HL-60 (cell line): ENCODE measurements at regions not wholly inside any gene's neighbourhood (a gene's known extent, or its start where the extent isn't known, plus 50 kb on each side); places are given as distances from the start of the nearest gene placed in this dataset.

ENCODE experiments used
- POLR2AphosphoS5 ChIP-seq: IDR thresholded peaks from 2 replicates; pipeline ENCODE4 v1.6.1; 2012; ENCODE audit warnings: low read depth
- TF ChIP-seq, protein P1 (sequence below): IDR thresholded peaks from one replicate; pipeline ENCODE4 v1.5.1; 2011; ENCODE audit warnings: low read length, control low read depth, inconsistent platforms; ENCODE audit not compliant: insufficient read depth
- TF ChIP-seq, protein P2 (sequence below): IDR thresholded peaks from 2 replicates; pipeline ENCODE4 v1.6.1; 2012; ENCODE audit warnings: low read depth; ENCODE audit not compliant: insufficient replicate concordance

DNA sequence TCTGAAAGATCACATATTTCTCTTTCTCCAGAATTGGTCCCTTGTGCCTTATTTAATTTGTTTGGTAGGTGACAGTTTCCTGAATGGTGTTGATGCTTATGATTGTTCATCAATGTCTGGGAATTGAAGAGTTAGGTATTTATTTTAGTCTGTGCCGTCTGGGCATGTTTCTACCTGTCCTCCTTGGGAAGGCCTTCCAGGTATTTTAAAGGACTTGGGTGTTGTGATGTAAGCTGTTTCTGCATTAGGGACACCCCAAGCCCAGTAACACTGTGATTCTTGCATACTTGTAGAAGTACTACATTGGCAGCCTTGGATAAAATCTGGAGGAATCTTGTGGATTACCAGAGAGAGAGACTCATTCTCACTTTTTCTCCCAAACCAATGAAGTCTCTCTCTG, 120.8 kb upstream of the CXXC4 start:
- TF ChIP-seq, protein P1, sequence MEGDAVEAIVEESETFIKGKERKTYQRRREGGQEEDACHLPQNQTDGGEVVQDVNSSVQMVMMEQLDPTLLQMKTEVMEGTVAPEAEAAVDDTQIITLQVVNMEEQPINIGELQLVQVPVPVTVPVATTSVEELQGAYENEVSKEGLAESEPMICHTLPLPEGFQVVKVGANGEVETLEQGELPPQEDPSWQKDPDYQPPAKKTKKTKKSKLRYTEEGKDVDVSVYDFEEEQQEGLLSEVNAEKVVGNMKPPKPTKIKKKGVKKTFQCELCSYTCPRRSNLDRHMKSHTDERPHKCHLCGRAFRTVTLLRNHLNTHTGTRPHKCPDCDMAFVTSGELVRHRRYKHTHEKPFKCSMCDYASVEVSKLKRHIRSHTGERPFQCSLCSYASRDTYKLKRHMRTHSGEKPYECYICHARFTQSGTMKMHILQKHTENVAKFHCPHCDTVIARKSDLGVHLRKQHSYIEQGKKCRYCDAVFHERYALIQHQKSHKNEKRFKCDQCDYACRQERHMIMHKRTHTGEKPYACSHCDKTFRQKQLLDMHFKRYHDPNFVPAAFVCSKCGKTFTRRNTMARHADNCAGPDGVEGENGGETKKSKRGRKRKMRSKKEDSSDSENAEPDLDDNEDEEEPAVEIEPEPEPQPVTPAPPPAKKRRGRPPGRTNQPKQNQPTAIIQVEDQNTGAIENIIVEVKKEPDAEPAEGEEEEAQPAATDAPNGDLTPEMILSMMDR = no peak
- TF ChIP-seq, protein P2, sequence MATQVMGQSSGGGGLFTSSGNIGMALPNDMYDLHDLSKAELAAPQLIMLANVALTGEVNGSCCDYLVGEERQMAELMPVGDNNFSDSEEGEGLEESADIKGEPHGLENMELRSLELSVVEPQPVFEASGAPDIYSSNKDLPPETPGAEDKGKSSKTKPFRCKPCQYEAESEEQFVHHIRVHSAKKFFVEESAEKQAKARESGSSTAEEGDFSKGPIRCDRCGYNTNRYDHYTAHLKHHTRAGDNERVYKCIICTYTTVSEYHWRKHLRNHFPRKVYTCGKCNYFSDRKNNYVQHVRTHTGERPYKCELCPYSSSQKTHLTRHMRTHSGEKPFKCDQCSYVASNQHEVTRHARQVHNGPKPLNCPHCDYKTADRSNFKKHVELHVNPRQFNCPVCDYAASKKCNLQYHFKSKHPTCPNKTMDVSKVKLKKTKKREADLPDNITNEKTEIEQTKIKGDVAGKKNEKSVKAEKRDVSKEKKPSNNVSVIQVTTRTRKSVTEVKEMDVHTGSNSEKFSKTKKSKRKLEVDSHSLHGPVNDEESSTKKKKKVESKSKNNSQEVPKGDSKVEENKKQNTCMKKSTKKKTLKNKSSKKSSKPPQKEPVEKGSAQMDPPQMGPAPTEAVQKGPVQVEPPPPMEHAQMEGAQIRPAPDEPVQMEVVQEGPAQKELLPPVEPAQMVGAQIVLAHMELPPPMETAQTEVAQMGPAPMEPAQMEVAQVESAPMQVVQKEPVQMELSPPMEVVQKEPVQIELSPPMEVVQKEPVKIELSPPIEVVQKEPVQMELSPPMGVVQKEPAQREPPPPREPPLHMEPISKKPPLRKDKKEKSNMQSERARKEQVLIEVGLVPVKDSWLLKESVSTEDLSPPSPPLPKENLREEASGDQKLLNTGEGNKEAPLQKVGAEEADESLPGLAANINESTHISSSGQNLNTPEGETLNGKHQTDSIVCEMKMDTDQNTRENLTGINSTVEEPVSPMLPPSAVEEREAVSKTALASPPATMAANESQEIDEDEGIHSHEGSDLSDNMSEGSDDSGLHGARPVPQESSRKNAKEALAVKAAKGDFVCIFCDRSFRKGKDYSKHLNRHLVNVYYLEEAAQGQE = no peak
- TF ChIP-seq POLR2AphosphoS5 = no peak
